ENCODE measurements at regions not wholly inside any gene's neighbourhood (a gene's known extent, or its start where the extent isn't known, plus 50 kb on each side); places are given as distances from the start of the nearest gene placed in this dataset.

DNA sequence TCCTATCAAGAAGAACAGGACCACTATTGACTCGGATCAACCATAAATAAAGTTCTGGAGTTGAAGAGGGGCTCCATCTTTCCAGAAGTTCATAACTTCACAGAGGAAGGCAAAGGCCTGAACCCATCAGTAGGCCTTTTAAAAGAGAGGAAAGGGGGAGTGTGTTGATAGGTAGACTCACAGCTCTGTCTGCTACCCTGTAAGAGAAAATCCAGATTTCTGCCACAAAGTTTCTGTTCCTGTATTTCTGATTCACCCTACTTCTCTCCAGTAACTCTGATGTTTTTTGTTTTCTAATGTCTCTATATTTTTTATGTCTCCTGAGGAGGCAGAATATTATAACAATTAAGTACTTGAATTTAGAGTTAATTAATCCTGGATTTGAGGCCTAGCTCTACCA is 564.0 kb downstream of the TNS1 start:
- no peak for DNase-seq (ENCODE audit: low spot score)

DNA sequence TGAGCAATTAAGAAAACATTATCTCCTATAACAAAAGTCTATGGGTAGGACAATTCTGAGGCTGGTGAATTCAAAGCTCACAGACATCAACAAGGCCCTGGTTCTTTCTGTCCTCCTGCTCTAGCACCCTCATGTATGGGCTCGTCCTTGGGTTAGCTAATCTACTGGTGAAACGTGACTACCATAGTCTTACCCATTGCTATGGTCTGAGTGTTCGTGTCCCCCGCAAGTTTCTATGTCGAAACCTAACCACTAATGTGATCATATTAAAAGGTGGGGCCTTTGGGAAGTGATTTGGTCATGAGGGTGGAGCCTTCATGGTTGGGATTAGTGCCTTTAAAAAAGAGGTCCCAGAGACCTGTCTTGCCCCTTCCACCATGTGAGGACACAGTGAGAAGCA is 564.7 kb downstream of the TNS1 start:
- no peak for DNase-seq (ENCODE audit: low spot score)

DNA sequence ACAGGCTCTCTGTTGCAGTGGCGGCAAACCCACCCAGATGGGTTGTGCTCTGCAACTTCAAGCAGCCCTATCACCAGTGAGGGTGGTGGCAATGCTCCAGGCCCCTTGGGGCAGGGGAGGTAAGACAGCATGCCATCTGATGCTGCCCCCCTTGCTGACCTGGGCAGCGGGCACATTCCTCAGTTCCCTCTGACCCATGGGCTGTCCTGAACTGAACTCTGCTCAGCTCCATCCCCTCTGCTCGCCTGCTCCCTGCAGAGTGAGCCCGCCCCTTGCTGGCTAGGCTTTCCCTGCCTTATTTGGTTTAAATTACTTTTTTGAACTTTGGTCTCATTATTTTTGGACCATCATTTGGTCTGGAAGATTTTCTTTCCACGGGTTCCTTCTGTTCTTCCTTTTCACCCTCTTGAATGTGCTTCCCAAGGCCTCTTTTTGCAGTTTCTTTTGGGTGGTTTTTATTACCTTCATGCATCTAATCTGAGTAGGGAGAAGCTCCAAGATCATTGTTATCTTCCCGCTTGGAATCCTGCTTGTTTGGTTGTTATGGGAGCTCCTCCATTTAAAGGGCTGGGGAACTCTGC is 565.4 kb downstream of the TNS1 start:
- no peak for DNase-seq (ENCODE audit: low spot score)

DNA sequence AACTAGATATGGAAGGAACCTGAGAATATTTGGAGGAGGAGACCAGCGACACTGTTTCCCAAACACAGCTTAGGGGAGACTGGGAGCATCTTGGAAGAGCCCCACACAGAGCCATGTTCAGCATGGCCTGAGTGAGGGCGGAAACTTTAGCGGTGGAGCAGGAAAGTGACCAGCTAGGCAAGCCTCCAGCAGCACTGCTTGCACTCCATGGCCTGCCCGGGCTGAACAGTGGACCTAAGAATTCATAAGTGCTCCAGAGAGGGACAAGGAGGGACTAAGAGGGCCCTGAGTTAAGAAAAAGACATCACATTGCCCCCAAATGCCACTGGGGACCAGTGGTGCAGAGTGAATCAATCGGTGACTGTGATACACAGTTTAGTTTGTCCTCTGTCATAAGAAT is 566.4 kb downstream of the TNS1 start:
- no peak for DNase-seq (ENCODE audit: low spot score)

DNA sequence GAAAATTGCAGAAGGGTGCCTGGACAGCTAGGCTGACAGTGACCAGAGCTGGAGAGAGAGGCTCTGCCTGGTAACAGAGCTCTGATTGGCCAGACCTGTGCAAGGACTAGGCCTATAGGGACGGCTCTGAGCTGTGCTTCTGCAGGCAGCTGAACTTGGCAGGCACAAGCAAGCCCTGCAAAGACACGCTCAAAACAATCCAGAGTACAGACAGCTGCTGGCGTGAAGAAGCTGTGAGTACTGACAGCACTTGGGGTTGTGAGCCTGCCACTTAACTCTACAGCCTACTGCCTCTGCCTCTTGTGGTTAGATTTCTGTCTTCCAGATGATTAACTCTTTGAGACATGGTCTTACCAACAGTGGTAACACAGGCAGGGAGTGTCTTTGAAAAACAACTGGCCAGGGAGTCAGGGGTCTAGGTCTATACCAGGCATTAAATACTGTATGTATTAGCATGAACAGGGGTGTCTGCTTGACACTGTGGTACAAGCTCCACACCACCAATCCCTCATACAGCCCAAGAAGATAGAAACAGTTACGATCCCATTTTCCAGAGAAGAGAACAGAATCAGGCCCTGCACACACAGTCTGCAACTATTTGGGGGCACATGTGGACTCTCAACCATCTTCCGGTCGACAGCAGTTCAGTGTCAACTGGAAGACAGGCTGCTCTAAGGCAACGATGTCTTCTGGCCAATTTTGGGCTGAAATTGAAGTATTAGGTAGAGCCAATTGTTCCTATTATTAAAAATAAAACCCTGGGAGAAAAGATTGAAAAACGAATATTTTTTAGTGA is 568.4 kb downstream of the TNS1 start:
- DNase-seq (ENCODE audit: low spot score) = peak; percentile 96

DNA sequence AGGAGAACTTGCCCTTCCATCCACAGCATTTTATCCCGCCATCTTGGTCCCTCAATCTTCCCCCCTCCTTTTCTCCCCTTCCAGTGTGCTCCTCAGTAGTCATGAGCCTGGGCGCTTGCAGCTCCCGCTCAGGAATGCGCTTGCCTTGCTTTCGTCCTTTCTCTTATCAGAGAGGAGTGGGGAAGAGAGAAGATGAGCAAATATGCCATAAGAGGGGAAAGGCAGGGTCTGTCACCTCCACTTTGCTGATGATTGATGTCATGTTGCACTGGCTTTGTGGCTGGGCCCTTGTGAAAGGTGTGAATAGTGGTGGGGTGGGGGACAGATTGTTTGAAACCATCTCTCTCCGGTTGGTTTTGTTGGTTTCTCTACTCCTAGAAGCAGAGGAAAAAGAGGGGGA is 569.3 kb downstream of the TNS1 start:
- no peak for DNase-seq (ENCODE audit: low spot score)

DNA sequence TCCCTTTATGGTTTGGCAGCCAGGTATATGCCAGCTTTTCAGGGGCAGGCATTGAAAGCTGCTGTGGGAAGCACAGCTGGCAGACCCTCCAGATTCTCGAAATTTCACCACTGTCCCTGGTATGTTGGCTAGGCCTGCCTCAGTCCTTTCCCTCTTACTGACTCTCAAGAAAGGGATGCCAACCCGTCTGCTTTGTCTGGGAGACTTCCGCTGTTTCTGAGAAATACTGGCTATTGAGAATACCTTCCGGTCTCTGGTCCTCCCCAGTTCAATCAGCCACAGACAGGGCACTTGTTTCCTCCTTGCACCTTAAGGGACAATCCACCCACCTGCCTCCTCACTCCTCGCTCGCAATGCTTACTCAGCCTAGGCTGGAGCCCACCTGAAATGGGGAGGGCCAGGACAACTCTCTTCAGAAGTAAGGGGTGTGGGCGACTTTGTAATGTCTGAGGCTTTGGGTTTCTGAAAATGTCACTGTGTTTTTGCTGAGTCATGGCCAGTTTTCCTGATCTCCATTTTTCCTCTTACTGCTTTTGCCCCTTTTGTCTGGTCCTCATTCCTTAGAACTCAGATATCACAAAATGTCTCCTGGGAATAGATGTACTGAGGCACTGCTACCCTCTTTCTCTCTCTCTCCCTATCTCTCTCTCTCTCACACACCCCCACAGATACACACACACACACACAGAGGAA is 571.1 kb downstream of the TNS1 start:
- no peak for DNase-seq (ENCODE audit: low spot score)

DNA sequence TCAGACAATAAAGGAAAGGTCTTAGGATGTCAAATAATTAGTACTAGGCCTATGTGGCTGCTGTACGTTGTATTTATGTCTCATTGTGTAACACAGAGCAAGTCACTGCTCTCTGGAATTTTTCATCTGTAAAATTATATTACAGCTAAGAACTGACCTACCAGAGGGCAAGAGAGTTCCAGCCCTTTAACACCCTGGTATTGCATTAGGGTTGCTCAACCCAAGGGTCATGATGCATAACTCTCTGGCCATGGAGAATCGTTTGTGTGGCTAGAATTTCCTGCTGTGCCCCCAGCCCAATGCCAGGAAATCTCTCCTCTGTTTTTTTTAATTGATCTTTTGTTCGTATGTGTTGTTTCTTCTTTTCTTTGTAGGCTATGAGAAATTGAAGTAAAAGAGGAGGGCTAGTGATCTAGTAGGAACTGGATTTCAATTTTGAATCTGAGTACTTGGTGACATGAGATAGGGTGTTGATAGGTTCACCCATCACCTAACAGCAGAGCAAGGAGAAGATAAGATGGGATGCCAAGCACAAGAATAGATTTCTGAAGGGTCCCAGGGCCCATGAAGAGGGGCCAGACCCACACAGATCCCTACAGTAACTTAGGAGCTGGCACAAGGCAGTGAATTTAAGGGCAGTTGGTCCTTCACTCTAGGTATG is 571.2 kb upstream of the TNP1 start:
- DNase-seq (ENCODE audit: low spot score) = no peak

DNA sequence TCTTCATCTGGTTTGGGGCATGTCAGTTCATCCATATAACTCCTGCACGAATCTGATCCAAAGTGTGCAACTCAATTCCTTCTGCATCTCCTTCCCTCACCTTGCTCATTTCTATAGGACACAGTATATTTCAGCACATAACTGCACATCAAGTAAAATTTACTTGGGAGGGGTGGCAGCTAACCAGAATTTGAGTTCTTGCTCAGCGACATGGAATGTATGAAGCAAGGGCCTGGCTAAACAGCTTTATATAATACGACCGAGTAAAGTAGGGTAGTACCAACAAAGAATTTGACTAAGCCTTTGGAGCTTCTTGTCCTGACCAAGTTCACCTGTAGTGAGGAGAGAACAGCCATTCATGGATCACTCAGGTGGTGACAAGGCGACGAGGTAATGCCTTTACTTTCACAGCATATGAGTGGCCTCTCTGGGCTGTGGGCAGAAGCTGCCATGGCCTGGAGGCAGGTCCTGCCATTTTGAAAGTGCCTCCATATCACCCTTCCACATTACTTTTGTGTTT is 570.2 kb upstream of the TNP1 start:
- DNase-seq (ENCODE audit: low spot score) = no peak

DNA sequence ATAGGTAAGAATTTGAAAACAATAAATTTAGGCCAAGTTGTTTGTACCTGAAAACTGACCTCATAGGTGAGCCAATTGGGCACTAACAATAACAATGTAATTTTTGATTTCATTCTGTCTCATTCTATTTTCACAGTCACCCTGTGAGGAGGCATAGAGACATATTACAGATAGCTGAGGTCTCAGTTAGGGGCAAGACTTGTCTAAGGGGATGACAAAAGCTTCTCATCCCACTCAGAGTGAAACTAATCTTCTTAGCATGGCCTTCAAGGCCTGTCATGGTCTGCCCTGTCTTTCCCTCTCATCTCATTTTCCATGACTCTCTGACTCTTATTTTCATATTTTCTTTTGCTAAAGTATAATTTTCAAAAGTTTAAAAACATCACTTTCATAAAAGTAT is 562.0 kb upstream of the TNP1 start:
- no peak for DNase-seq (ENCODE audit: low spot score)

DNA sequence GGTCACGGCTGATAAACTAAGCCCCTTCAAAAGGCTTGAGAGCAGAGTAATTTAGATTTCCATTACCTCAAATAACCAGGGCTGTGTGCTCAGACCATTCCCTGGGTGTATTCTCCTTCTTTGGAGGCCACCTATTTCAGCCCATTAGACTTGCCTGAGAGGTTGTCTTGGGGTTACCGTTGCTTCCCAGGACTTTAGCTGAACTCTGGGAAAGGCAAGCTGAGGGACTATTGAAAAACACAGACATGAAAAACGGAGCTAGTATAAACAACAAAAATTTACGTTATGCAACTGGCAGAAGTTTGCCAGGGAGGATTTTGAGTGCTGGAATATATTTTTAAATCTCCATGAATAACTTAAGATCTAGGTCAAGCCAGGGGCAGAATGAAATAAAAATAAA is 561.0 kb upstream of the TNP1 start:
- DNase-seq (ENCODE audit: low spot score) = no peak

DNA sequence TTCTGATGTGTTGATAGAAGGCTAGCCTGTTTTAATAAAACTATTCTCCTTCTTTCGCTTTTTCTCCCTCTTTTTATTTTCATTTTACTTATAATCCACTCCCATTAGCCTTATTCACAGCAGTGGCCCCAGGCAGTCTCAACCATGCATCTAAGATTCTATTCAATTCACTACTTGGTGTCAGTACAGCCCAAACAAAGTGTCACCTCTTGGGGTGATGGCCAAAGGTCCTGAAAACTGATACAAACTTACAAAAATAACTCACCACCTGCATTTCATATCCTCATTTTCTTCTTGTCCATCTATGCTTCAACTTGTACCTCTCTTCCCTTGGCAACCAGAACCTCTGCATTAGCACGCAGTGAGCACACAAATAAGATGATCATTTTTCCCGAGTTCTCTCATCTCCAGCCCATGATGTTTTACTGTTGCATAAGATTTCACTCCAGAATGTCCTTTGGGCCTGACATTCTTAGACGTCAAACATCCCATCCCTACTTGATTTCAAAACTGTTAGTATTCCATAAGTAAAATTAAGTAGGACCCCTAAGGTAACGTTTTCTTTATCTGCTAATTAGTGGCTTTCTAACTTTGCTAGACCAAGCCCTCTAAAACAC is 559.3 kb upstream of the TNP1 start:
- DNase-seq (ENCODE audit: low spot score) = no peak

DNA sequence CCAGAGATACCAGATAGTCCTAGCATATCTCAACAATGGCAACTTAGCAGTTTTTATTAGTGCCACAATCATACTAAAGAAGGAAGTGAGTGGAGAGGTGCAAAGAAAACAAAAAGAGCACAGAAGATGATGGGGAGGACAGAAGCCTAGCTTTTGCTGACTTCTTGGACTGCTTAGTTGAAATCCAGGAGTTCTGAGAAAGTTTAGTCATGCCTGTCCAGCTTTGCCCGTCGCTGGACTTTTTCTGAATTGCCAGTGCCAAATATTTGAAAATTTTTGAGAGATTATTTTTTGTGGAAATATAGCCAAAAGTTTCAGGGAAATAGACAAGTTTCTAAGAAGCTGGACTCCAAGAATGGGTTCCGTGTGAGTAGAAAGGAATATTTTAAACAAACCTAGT is 558.7 kb upstream of the TNP1 start:
- DNase-seq (ENCODE audit: low spot score) = no peak

DNA sequence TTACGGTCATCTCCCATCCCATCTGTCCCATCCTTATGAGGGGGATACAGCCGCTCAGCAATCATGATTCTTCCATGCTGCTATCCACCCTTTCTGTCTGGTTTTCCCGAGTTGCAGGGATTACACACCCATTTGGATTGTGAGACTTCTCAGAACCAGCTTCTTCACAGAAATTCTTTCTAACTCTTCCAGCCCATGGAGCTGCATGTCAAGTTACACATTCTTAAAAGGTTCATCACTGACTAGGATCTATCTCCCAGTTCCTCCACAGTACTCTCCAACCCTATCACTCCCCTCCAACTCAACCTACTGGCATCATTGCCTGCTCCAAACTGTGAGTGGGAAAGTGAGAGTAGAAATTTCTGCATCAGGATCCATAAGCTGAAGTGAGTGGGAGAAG is 558.2 kb upstream of the TNP1 start:
- no peak for DNase-seq (ENCODE audit: low spot score)

DNA sequence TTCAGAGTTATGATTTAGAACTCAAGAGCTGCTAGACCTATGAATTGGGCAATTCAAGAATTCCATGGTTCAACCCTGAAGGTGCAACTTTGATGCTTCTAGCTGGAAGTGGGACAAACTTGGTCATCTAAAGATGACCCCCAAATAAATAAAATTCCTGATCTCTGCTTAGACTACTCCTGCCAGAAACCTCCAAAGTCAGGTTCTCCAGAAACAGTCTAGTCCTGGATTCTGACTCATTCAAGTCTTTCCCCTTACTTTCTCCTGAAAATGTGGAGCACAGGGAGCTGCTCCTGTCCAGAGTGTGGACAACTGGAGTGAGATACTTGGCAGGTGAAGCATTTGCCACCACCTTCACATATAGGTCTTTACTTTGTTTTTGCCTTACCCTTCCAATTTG is 557.7 kb upstream of the TNP1 start:
- no peak for DNase-seq (ENCODE audit: low spot score)

DNA sequence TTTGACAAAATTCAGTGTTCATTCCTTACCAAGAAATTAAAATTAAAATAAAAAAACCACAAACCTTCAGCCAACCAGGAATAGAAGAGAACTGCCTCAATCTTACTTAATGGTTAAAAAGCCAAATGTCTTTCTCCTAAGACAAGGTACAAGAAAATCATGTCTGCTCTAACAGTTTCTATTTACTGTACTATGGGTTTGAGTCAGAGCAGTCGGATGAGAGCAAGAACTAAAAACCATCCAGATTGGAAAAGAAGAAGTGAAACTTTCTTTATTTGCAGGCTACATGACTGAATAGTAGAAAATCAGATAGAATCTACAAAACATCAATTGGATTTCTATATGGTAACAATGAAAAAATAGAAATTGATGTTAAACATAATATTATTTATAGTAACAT is 555.5 kb upstream of the TNP1 start:
- DNase-seq (ENCODE audit: low spot score) = no peak

DNA sequence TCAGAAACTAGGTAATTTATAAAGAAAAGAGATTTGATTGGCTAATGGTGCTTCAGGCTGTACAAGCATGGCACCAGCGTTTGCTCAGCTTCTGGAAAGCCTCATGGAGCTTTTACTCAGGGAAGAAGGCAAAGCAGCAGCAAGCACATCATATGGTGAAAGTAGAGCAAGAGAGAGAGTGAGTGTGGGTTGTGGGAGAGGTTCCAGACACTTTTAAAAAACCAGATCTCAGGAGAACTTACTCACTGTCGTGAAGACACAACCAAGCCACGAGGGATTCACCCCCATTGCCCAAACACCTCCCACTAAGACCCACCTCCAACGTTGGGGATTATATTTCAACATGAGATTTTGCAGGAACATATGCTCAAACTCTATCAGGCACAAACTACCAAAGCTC is 554.6 kb upstream of the TNP1 start:
- DNase-seq (ENCODE audit: low spot score) = no peak

DNA sequence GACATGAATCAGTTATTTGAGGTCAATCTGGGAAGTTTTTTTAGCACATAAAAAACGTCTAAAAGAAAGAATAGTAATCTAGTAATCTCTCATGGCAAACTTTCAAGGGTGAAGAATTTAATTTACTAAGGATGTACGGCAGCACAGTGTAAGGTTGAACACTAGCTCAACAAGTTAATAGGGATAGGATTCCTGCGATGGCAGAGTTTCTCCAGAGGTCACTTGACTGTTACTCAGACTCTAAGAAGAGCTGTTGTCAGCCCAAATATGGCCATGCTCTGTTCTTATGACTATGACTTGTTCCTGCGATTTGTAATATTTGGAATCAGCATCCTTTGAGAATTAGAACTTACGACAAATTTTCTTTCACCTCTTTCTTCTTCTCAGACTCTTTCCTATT is 553.3 kb upstream of the TNP1 start:
- DNase-seq (ENCODE audit: low spot score) = no peak

DNA sequence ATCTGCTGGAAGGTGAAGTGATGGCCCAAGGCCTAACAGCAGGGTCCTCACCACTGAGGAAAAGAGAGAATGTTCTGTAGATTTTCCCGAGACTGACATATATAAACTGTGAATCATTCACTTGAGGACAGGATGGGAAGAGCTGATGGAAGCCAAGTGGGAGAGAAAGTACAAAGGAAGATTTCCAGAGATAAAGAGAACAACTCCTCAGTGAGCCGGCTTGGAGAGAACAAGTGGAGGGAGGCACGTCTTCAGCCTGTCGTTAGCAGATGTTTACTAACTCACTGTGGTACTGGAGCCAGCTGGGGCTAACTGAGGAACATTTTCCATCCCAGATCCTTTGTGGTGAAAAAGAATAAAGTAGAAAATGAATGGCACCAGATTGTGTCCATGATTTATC is 552.9 kb upstream of the TNP1 start:
- no peak for DNase-seq (ENCODE audit: low spot score)

DNA sequence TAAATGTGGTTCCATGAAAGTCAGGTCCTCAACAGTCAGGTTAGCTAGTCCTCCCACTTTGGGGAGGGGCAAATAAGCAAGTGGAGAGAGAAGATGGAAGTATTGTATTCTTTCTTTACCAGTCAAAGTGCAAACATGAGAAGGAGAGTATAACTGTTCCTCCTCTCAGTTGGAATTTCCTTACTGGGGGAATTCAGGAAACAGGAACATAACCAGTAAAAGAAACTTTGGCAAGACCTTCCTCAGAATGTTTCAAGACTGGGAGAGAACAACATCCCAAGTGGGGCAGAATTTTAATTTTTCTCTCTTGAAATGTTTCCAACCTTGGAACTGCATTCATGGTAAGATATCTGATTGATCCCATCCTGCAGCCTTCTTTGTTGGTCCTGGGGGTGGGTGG is 552.4 kb upstream of the TNP1 start:
- no peak for DNase-seq (ENCODE audit: low spot score)

DNA sequence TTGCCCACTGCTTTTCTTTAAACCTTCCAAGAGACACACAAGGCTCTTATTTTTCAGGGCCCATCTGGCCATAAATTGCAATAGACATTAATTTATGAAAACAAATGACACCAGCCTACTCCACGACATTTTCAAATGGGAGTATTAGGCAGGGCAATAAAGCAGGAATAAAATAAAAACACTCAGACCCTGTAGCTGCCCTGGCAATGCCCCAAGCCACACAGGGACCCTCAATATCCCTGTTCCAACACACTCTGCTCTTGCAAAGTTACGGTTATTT is 550.8 kb upstream of the TNP1 start:
- no peak for DNase-seq (ENCODE audit: low spot score)

DNA sequence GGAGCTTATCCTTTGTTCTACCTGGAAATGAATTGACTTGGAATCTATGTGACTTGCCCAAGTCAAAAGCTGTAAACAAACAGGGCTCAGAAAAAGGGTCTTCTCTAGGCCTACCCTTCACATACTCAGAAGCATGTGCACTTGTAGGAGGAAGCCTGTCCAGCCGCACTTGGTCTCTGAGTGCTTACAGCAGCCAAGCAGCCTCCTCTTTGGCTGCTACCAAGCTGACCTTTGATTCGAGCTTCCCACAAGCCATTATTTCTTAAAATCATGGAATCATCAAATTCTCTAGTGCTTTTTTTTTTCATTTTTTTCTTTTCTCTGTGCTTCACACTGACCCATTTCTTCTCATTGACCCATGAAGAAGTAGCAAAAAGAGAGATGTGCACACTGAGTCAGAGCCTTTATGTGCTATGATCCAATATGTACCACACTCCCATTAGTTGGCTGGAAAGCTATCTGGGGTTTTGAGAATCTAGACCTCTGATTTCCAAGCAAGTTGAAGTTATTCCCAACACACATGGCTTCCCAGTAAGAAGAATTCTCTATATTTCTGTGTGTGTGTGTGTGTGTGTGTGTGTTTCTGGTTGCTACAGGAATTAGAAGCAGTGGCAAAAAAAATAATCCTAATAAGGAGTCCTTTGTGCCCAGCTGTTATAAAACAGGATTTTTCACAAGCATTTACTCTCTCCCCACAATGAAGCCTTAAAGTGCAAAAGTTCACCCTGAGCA is 550.3 kb upstream of the TNP1 start:
- DNase-seq (ENCODE audit: low spot score) = no peak

All from iPS-NIHi11 (cell line).